T-cell (primary cell): ENCODE measurements at regions not wholly inside any gene's neighbourhood (a gene's known extent, or its start where the extent isn't known, plus 50 kb on each side); places are given as distances from the start of the nearest gene placed in this dataset.
A peak's percentile ranks its signal among the peaks of the same experiment; 100 is the strongest.

Experiments
- ATAC-seq, 4 experiments: fragments of 200-7000 bp in 3 of 4; fragments of 150-1000 bp in 1 of 4; cut with Tn5 transposase; replicated peaks in 1 of 4; 1 replicate in 3 of 4; 2 replicates in 1 of 4; pipeline ENCODE4 v1.10.0; 2021; ENCODE audit warnings: moderate library complexity in 3 of 4, mild to moderate bottlenecking in 2 of 4, moderate number of reproducible peaks in 1 of 4
- CTCF ChIA-PET, 2 donors: fragments of 300-600 bp; sonication (Branson Sonifier 250); formaldehyde crosslinking; loops; one replicate each; lab custom pipeline; 2022; ENCODE audit warnings: antibody characterized with exemption in 2 of 2; lab: Charles Lee
- POLR2A ChIA-PET, 2 donors: fragments of 300-600 bp; sonication (Branson Sonifier 250); formaldehyde crosslinking; loops; one replicate each; lab custom pipeline; 2022; ENCODE audit warnings: antibody characterized with exemption in 2 of 2; lab: Charles Lee
- DNase-seq, 35 experiments: peaks; one replicate each; pipeline versions ENCODE4 v3.0.0 to v3.0.0-alpha.2; 2013 to 2023
- H3K27ac ChIP-seq: one replicate; pipeline ENCODE4 v1.5.1; 2013; ENCODE audit warnings: low read length
- H3K27me3 ChIP-seq, 2 experiments: replicated peaks in 1 of 2; 1 replicate in 1 of 2; 2 replicates in 1 of 2; pipeline versions ENCODE4 v1.6.1 to v1.7.0; 2013; ENCODE audit warnings: low read length in 1 of 2, mixed read lengths in 1 of 2; ENCODE audit not compliant: control insufficient read depth in 2 of 2, insufficient read depth in 2 of 2; ENCODE audit errors: extremely low read depth in 1 of 2
- H3K36me3 ChIP-seq, 2 donors: 1 replicate in 1 of 2; 2 replicates in 1 of 2; pipeline versions ENCODE4 v1.6.1 to v1.7.0; 2013; ENCODE audit warnings: low read length in 1 of 2; ENCODE audit not compliant: control insufficient read depth in 2 of 2, insufficient read depth in 1 of 2; ENCODE audit errors: extremely low read depth in 1 of 2
- H3K4me1 ChIP-seq, 2 experiments: 1 replicate in 1 of 2; 2 replicates in 1 of 2; pipeline versions ENCODE4 v1.6.1 to v1.7.0; 2013; ENCODE audit warnings: low read length in 2 of 2, mixed read lengths in 1 of 2; ENCODE audit not compliant: insufficient read depth in 2 of 2, control insufficient read depth in 1 of 2; ENCODE audit errors: extremely low read depth in 1 of 2
- H3K4me3 ChIP-seq, 2 donors: 1 replicate in 1 of 2; 2 replicates in 1 of 2; pipeline versions ENCODE4 v1.5.1 to v1.7.0; 2013; ENCODE audit warnings: mild to moderate bottlenecking in 2 of 2, low read length in 1 of 2, moderate library complexity in 1 of 2; ENCODE audit not compliant: control insufficient read depth in 1 of 2; ENCODE audit errors: extremely low read depth in 1 of 2
- H3K9me3 ChIP-seq: 2 replicates; pipeline ENCODE4 v1.7.0; 2013
- H3K27ac Mint-ChIP-seq, 2 donors: one replicate each; pipeline ENCODE4 v1.8.0; 2020 to 2021; ENCODE audit warnings: mild to moderate bottlenecking in 2 of 2, mixed read lengths in 2 of 2
- H3K27me3 Mint-ChIP-seq, 2 donors: one replicate each; pipeline ENCODE4 v1.8.0; 2021 to 2022; ENCODE audit warnings: mixed read lengths in 2 of 2
- H3K36me3 Mint-ChIP-seq: one replicate; pipeline ENCODE4 v1.8.0; 2021; ENCODE audit warnings: mixed read lengths
- H3K4me1 Mint-ChIP-seq, 3 donors: one replicate each; pipeline ENCODE4 v1.8.0; 2020 to 2022; ENCODE audit warnings: mixed read lengths in 3 of 3, mild to moderate bottlenecking in 1 of 3
- H3K4me3 Mint-ChIP-seq, 3 donors: one replicate each; pipeline ENCODE4 v1.8.0; 2020 to 2022; ENCODE audit warnings: mild to moderate bottlenecking in 3 of 3, mixed read lengths in 3 of 3, moderate library complexity in 3 of 3
- H3K9me3 Mint-ChIP-seq, 3 donors: one replicate each; pipeline ENCODE4 v1.8.0; 2020 to 2022; ENCODE audit warnings: mixed read lengths in 3 of 3
- WGBS: methylation state at CpG from one replicate; pipeline ENCODE4 v1.1.5; 2013; ENCODE audit warnings: missing lambda C conversion rate; ENCODE audit not compliant: insufficient coverage; 5-methylcytosine and 5-hydroxymethylcytosine counted together

DNA sequence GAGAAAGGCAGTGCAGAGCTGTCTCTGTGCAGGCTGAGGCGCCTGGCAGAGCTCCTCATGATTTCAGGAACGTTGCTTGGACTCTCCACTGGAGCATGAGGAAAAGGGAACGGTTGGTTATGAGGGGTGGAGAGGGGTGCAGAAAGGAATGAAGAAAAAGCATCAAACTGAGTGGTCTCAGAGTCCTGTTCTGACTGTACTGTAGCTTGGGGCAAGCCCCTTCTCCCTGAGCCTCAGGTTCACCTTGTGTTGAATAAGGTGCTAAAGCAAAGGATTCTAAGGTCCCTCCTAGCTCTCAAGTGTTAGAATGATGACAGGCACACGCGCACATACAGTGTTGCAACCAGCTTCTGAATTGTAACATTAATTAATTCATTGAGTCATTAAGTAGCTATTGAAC is 125.2 kb upstream of the PARP11 start:
- H3K9me3 ChIP-seq, result no peaks in the 10 kb centered on the region
- WGBS, result 93% methylated on average over 3 of the region's 5 CpGs
- H3K4me3 ChIP-seq, result no peak overlapping the region
- H3K27me3 ChIP-seq, result no peaks in the 10 kb centered on the region
- ATAC-seq (no peak), DNase-seq (no peak)
- Mint-ChIP-seq H3K4me3 (no peak overlapping the region), H3K36me3 (no peaks in the 10 kb centered on the region), H3K27ac (no peak overlapping the region), H3K4me1 (peaks cover 21 to 47% (median 35%) of the 10 kb centered on the region in 3 donors), H3K27me3 (no peaks in the 10 kb centered on the region), H3K9me3 (no peaks in the 10 kb centered on the region)
- no peaks in the 10 kb centered on the region for H3K36me3 ChIP-seq
- peaks cover 9 to 21% of the 10 kb centered on the region in 2 experiments for H3K4me1 ChIP-seq
- ChIA-PET POLR2A (no interaction called here), CTCF (interaction anchor here (0.6 to 2.8 kb wide), 10 partner anchors 10 to 281 kb away, joined by 3 to 22 read pairs (median 4); no protein-coding TSS in a partner anchor)
- H3K27ac ChIP-seq, result no peak overlapping the region

DNA sequence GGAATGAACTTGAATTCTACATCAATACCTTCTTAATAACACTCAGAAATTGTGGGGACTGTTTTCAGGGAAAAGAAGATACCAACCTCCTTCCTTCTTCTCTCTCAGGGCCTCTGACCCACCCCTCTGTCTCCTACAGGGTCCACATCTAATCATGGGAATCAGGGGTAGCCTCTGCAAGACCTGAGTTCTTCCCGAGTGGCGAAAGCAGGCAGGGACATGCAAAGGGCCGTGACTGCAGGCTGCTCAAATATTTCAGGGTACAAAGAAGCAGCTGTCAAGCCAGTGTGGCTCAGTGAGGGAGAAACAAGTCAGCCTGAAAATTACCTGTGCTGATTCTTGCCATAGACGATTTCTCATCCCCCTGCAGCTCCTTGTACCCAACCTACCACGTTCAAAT is 123.1 kb upstream of the PARP11 start:
- no peaks in the 10 kb centered on the region for H3K27me3 ChIP-seq
- POLR2A ChIA-PET, result no interaction called here
- no peaks in the 10 kb centered on the region for H3K27me3 Mint-ChIP-seq

DNA sequence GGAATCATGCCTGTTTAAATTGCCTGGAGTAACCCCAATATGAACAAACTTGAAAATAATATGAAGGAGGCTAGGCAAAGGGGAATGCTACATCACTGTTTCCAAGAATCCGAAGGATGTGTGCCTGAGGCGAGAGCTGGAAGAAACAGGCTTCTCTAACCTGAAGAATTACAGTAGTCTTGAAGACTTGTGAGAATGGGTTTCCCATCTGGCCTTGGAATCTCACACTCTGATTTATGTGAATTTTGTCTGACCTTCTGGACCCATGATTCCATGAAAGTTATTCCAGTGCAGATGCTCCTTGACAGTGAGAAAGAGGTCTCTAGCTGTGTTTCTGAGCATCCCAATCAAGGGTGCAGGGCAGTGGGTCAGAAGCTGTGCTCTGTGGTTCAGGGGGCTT is 122.1 kb upstream of the PARP11 start:
- H3K4me3 Mint-ChIP-seq, result no peak overlapping the region
- no peak for ATAC-seq
- no peaks in the 10 kb centered on the region for H3K27me3 Mint-ChIP-seq
- DNase-seq, result no peak
- ChIA-PET POLR2A (no interaction called here), CTCF (interaction anchor here (1.3 to 2.6 kb wide), 5 partner anchors 33 to 282 kb away, joined by 4 to 18 read pairs (median 9); no protein-coding TSS in a partner anchor)
- no peak overlapping the region for H3K27ac Mint-ChIP-seq
- Histone ChIP-seq H3K36me3 (no peaks in the 10 kb centered on the region), H3K4me3 (no peak overlapping the region), H3K9me3 (no peaks in the 10 kb centered on the region), H3K27me3 (no peaks in the 10 kb centered on the region), H3K27ac (no peak overlapping the region), H3K4me1 (peaks cover 9 to 21% of the 10 kb centered on the region in 2 experiments)
- peaks cover 21 to 44% (median 34%) of the 10 kb centered on the region in 3 donors for H3K4me1 Mint-ChIP-seq
- 90% methylated on average over 2 of the region's 2 CpGs for WGBS
- no peaks in the 10 kb centered on the region for H3K9me3 Mint-ChIP-seq
- no peaks in the 10 kb centered on the region for H3K36me3 Mint-ChIP-seq

More for the DNA sequence above, 123.1 kb upstream of the PARP11 start:
- Mint-ChIP-seq H3K9me3 (no peaks in the 10 kb centered on the region), H3K36me3 (no peaks in the 10 kb centered on the region), H3K4me1 (peaks cover 21 to 47% (median 35%) of the 10 kb centered on the region in 3 donors), H3K27ac (no peak overlapping the region), H3K4me3 (no peak overlapping the region)
- Histone ChIP-seq H3K9me3 (no peaks in the 10 kb centered on the region), H3K4me1 (peaks cover 9 to 21% of the 10 kb centered on the region in 2 experiments), H3K27ac (no peak overlapping the region), H3K4me3 (no peak overlapping the region), H3K36me3 (no peaks in the 10 kb centered on the region)
- CTCF ChIA-PET, result interaction anchor here (0.6 to 1.9 kb wide), 7 partner anchors 31 to 1244 kb away, joined by 3 to 18 read pairs (median 4); no protein-coding TSS in a partner anchor
- DNase-seq, result no peak
- 74% methylated on average over 3 of the region's 5 CpGs for WGBS
- no peak for ATAC-seq

DNA sequence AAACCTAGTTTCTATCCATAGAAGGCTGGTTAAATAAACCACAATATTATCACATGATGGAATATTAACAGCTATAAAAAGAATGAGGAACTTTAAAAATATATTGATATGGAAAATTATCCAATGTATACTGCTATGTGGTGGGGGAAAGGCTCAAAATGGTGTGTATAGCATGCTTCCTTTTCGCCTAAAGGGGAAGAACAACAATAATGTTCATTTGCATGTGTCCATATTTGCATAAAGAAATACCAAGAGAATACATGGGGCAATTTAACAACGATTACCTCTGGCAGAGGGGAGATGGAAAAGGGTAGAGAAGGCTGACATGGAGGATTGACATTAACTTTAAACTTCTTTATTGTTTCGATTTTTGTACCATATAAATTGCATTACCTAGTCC is 121.3 kb upstream of the PARP11 start:
- WGBS, result no CpG with 5 or more reads among the region's 3 CpGs
- H3K4me1 Mint-ChIP-seq, result peaks cover 26 to 42% (median 32%) of the 10 kb centered on the region in 3 donors
- no peaks in the 10 kb centered on the region for H3K27me3 Mint-ChIP-seq

DNA sequence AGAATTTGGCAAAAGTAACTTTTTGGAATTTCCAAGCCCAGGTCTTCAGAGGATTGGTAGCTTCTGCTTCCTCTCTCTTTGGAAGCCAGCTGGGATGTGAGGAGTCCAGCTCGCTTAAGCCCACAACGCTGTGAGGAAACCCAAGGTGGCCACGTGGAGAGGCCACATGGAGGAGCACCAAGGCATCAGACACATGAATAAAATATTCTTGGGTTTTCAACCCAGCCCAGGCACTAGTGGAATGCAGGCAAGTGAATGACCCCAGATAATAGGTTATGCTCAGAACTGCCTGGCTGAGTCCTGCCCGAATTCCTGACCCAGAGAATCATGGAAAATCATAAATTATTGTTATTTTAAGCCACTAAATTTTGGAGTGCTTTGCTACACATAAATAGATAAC is 119.7 kb upstream of the PARP11 start:
- WGBS, result 83% methylated on average over 2 of the region's 4 CpGs
- no peak overlapping the region for H3K27ac ChIP-seq
- H3K36me3 Mint-ChIP-seq, result no peaks in the 10 kb centered on the region
- H3K4me3 Mint-ChIP-seq, result no peak overlapping the region
- no peak overlapping the region for H3K27ac Mint-ChIP-seq
- H3K4me1 Mint-ChIP-seq, result peaks cover 32 to 41% (median 38%) of the 10 kb centered on the region in 3 donors
- DNase-seq, result no peak
- no peaks in the 10 kb centered on the region for H3K27me3 Mint-ChIP-seq
- no peaks in the 10 kb centered on the region for H3K9me3 ChIP-seq
- no peaks in the 10 kb centered on the region for H3K27me3 ChIP-seq
- H3K4me3 ChIP-seq, result no peak overlapping the region
- ChIA-PET CTCF (interaction anchor here (0.6 to 2.6 kb wide), 6 partner anchors 30 to 286 kb away, joined by 4 to 16 read pairs (median 4); no protein-coding TSS in a partner anchor), POLR2A (interaction anchor here in 1 of 2 donors (0.8 kb wide), 1 partner anchor 12 kb away, joined by 3 read pairs; no protein-coding TSS in a partner anchor)
- H3K4me1 ChIP-seq, result peaks cover 19 to 20% of the 10 kb centered on the region in 2 experiments
- no peak for ATAC-seq
- H3K9me3 Mint-ChIP-seq, result no peaks in the 10 kb centered on the region
- no peaks in the 10 kb centered on the region for H3K36me3 ChIP-seq

More for the DNA sequence above, 121.3 kb upstream of the PARP11 start:
- H3K36me3 Mint-ChIP-seq, result no peaks in the 10 kb centered on the region
- H3K27ac ChIP-seq, result no peak overlapping the region
- ChIA-PET POLR2A (interaction anchor here in 1 of 2 donors (0.9 kb wide), 1 partner anchor 12 kb away, joined by 3 read pairs; no protein-coding TSS in a partner anchor), CTCF (interaction anchor here (0.6 to 2.6 kb wide), 12 partner anchors 32 to 284 kb away, joined by 3 to 16 read pairs (median 4); no protein-coding TSS in a partner anchor)
- no peaks in the 10 kb centered on the region for H3K36me3 ChIP-seq
- H3K9me3 ChIP-seq, result no peaks in the 10 kb centered on the region
- no peak overlapping the region for H3K27ac Mint-ChIP-seq
- H3K4me3 Mint-ChIP-seq, result no peak overlapping the region
- peaks cover 13 to 19% of the 10 kb centered on the region in 2 experiments for H3K4me1 ChIP-seq
- H3K27me3 ChIP-seq, result no peaks in the 10 kb centered on the region
- no peak overlapping the region for H3K4me3 ChIP-seq
- H3K9me3 Mint-ChIP-seq, result no peaks in the 10 kb centered on the region
- DNase-seq (no peak), ATAC-seq (no peak)

DNA sequence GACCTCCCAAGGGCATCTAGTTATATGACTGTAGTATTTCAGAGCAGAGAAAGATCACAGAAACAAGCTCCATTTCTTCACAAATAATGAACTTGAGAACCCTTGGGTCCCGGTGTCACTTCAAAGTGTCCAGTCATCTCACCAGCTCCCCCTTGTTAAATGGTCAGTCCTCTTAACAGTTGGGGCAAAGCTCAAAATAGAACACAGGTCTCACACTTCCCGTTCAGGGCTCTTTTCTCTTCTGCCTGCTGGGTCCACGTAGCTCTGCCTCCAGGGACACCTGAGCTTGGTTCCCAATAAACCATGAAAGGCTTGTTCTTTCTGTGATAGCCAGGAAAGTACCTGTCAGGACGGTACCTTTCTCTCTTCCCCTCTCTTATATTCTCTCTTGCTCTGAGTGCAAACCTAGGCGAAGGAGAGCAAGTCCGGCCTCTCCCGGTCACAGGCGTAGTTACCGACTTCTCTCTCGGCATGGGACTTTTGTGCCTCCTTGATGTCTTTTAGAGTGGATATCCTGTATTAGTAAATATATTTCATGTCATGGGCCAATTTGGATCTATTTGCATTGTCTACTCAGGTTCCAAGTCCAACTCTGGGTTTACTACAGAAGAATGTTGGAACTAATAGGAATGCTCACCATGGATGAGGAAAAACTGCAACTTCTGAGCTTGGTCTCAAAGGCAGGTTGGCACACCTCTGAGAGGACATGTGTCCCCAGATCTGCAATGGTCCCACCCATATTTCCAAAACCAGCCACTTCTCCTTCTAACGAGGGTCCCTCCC is 118.8 kb upstream of the PARP11 start:
- H3K4me1 Mint-ChIP-seq, result peaks cover 33 to 40% (median 39%) of the 10 kb centered on the region in 3 donors
- Histone ChIP-seq H3K4me3 (no peak overlapping the region), H3K27ac (no peak overlapping the region), H3K36me3 (no peaks in the 10 kb centered on the region), H3K9me3 (no peaks in the 10 kb centered on the region), H3K27me3 (no peaks in the 10 kb centered on the region), H3K4me1 (peaks cover 21% of the 10 kb centered on the region in 2 experiments)
- CTCF ChIA-PET, result interaction anchor here (0.6 to 1.2 kb wide), 7 partner anchors 8 to 1206 kb away, joined by 3 to 5 read pairs (median 4); no protein-coding TSS in a partner anchor
- no peaks in the 10 kb centered on the region for H3K36me3 Mint-ChIP-seq
- POLR2A ChIA-PET, result no interaction called here
- H3K4me3 Mint-ChIP-seq, result no peak overlapping the region
- H3K27me3 Mint-ChIP-seq, result no peaks in the 10 kb centered on the region
- peak overlapping the region; percentile 34 to 36 for H3K27ac Mint-ChIP-seq
- H3K9me3 Mint-ChIP-seq, result no peaks in the 10 kb centered on the region
- no peak for DNase-seq
- WGBS, result 84% methylated on average over 4 of the region's 11 CpGs
- ATAC-seq, result no peak
